NCI-H2029 (cell line): ENCODE measurements at regions not wholly inside any gene's neighbourhood (a gene's known extent, or its start where the extent isn't known, plus 50 kb on each side); places are given as distances from the start of the nearest gene placed in this dataset.
"Not testable (repeated sequence)": the region's sequence is repeated elsewhere in the genome, so short reads cannot be mapped to it uniquely, and the experiment has no call there.

ENCODE experiments used
- DNase-seq: peaks from one replicate; lab custom pipeline; 2025; lab: John Stamatoyannopoulos, UW

- DNase-seq = no peak
Observed at GRCh38 chr18:5720132-5720531, 175.2 kb downstream of the TMEM200C start.

- DNase-seq = no peak
Observed at GRCh38 chr18:5717256-5717655, 173.5 kb upstream of the EPB41L3 start.

- no peak for DNase-seq
Observed at GRCh38 chr18:5710676-5711075, 166.9 kb upstream of the EPB41L3 start.

- DNase-seq = no peak
Observed at GRCh38 chr18:5710235-5710634, 166.4 kb upstream of the EPB41L3 start.

GRCh38 chr18:5709476-5710095 is 165.8 kb upstream of the EPB41L3 start:
- DNase-seq = no peak

GRCh38 chr18:5707586-5707985 is 163.8 kb upstream of the EPB41L3 start:
- DNase-seq = no peak

GRCh38 chr18:5705393-5705792 is 161.6 kb upstream of the EPB41L3 start:
- no peak for DNase-seq

- no peak for DNase-seq
Observed at GRCh38 chr18:5704847-5705246, 161.1 kb upstream of the EPB41L3 start.

GRCh38 chr18:5702016-5702415 is 158.2 kb upstream of the EPB41L3 start:
- DNase-seq = not testable (repeated sequence)

- no peak for DNase-seq
Observed at GRCh38 chr18:5693699-5694294, 150.0 kb upstream of the EPB41L3 start.

- no peak for DNase-seq
Observed at GRCh38 chr18:5678779-5679406, 135.1 kb upstream of the EPB41L3 start.

- no peak for DNase-seq
Observed at GRCh38 chr18:5678278-5678677, 134.5 kb upstream of the EPB41L3 start.

GRCh38 chr18:5673616-5674015 is 129.8 kb upstream of the EPB41L3 start:
- DNase-seq = no peak

GRCh38 chr18:5669585-5669984 is 125.8 kb upstream of the EPB41L3 start:
- no peak for DNase-seq

- no peak for DNase-seq
Observed at GRCh38 chr18:5668087-5668715, 124.4 kb upstream of the EPB41L3 start.

GRCh38 chr18:5667356-5667755 is 123.6 kb upstream of the EPB41L3 start:
- no peak for DNase-seq

GRCh38 chr18:5662586-5663090 is 118.8 kb upstream of the EPB41L3 start:
- DNase-seq = no peak

- no peak for DNase-seq
Observed at GRCh38 chr18:5661179-5661578, 117.4 kb upstream of the EPB41L3 start.

- no peak for DNase-seq
Observed at GRCh38 chr18:5653802-5654201, 110.0 kb upstream of the EPB41L3 start.

- no peak for DNase-seq
Observed at GRCh38 chr18:5651736-5652135, 107.9 kb upstream of the EPB41L3 start.

- no peak for DNase-seq
Observed at GRCh38 chr18:5649439-5649838, 105.6 kb upstream of the EPB41L3 start.

- no peak for DNase-seq
Observed at GRCh38 chr18:5646739-5647138, 102.9 kb upstream of the EPB41L3 start.

- DNase-seq = no peak
Observed at GRCh38 chr18:5643288-5643687, 99.5 kb upstream of the EPB41L3 start.
